ENCODE measurements at regions not wholly inside any gene's neighbourhood (a gene's known extent, or its start where the extent isn't known, plus 50 kb on each side); places are given as distances from the start of the nearest gene placed in this dataset.

DNA sequence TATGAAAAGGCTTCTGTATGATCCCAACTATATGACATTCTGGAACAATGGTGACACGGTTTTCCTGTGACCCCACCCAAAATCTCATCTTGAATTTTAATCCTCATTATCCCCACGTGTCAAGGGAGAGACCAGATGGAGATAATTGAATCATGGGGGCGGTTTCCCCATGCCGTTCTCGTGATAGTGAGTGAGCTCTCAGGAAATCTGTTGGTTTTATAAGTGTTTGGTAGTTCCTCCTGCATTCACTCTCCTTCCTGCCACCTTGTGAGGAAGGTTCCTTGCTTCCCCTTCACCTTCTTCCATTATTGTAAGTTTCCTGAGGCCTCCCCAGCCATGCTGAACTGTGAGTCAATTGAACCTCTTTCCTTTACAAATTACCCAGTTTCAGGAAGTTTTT, 53.1 kb upstream of the TSPAN18 start:
- no peak overlapping the region for H2AFZ ChIP-seq (ENCODE audit: control insufficient read depth, low read depth, low read length)
- in situ Hi-C loops (cut with MboI), result no loop called here
- no TSS peak for BruUV-seq (replicated peaks)
- no peaks in the 10 kb centered on the region for H3K9me3 ChIP-seq (replicated peaks; ENCODE audit: control insufficient read depth, insufficient read depth, low read length)
- no peak overlapping the region for H3K27ac ChIP-seq (ENCODE audit: control insufficient read depth, insufficient read depth)
- no peaks in the 10 kb centered on the region; a peak in 1 of 4 replicates for H3K27me3 ChIP-seq (replicated peaks in 1 of 2; ENCODE audit: control insufficient read depth in 2 of 2, insufficient read depth in 2 of 2, low read length in 1 of 2)
- WGBS (ENCODE audit: insufficient coverage, insufficient replicate concordance, low lambda C conversion rate, missing lambda C conversion rate), result 2% methylated on average over 5 of the region's 5 CpGs
- ChIA-PET SMC1A (ENCODE audit: uncharacterized antibody, unreplicated experiment) (no interaction called here), RAD21 (ENCODE audit: unreplicated experiment) (no interaction called here), CTCF (interaction anchor here (1.2 kb wide), 1 partner anchor 102 kb away, joined by 3 read pairs; no protein-coding TSS in a partner anchor), POLR2A (no interaction called here)
- intact Hi-C loops (cut with micrococcal nuclease; ENCODE audit: unreplicated experiment), result no loop called here
- ATAC-seq, result no peak
- H3K4me3 ChIP-seq, result no peak overlapping the region
- no peak overlapping the region for H3K4me2 ChIP-seq (ENCODE audit: control insufficient read depth, insufficient read depth)
- no peaks in the 10 kb centered on the region for H4K20me1 ChIP-seq (ENCODE audit: control insufficient read depth, insufficient read depth)
- H3K4me1 ChIP-seq (ENCODE audit: control insufficient read depth, insufficient read depth, low read length), result no peaks in the 10 kb centered on the region
- no peak overlapping the region for H3K9ac ChIP-seq (ENCODE audit: control insufficient read depth, insufficient read depth, low read length)
- H3K79me2 ChIP-seq (ENCODE audit: control insufficient read depth, insufficient read depth, low read length), result no peaks in the 10 kb centered on the region
- FAIRE-seq, result no peak
- H3K36me3 ChIP-seq (ENCODE audit: control insufficient read depth in 2 of 2, insufficient read depth in 2 of 2, low read length in 1 of 2), result no peaks in the 10 kb centered on the region
- no peak for DNase-seq (ENCODE audit: low read depth, low spot score)
- TF ChIP-seq, protein P1, sequence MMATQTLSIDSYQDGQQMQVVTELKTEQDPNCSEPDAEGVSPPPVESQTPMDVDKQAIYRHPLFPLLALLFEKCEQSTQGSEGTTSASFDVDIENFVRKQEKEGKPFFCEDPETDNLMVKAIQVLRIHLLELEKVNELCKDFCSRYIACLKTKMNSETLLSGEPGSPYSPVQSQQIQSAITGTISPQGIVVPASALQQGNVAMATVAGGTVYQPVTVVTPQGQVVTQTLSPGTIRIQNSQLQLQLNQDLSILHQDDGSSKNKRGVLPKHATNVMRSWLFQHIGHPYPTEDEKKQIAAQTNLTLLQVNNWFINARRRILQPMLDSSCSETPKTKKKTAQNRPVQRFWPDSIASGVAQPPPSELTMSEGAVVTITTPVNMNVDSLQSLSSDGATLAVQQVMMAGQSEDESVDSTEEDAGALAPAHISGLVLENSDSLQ (IDR thresholded peaks at IDR 0.05), result no peak
- TF ChIP-seq SMAD5 (IDR thresholded peaks at IDR 0.05; ENCODE audit: low read depth), result no peak
- TF ChIP-seq, protein P2, sequence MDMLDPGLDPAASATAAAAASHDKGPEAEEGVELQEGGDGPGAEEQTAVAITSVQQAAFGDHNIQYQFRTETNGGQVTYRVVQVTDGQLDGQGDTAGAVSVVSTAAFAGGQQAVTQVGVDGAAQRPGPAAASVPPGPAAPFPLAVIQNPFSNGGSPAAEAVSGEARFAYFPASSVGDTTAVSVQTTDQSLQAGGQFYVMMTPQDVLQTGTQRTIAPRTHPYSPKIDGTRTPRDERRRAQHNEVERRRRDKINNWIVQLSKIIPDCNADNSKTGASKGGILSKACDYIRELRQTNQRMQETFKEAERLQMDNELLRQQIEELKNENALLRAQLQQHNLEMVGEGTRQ (IDR thresholded peaks at IDR 0.05; ENCODE audit: borderline replicate concordance, low read depth, low read length), result no peak
- TF ChIP-seq TCF7 (IDR thresholded peaks at IDR 0.05; ENCODE audit: borderline replicate concordance), result no peak
- TF ChIP-seq EP300 (IDR thresholded peaks at IDR 0.05; ENCODE audit: borderline replicate concordance in 1 of 2, control insufficient read depth in 1 of 2, low read depth in 2 of 2, low read length in 2 of 2), result no peak
- TF ChIP-seq FOS (IDR thresholded peaks at IDR 0.05; ENCODE audit: borderline replicate concordance, extremely low read depth, insufficient read length), result no peak
- no peak for TF ChIP-seq EZH2 (IDR thresholded peaks at IDR 0.05; ENCODE audit: borderline replicate concordance, control insufficient read depth, low read depth, low read length)
- no peak for TF ChIP-seq SUPT20H (IDR thresholded peaks at IDR 0.05; ENCODE audit: borderline replicate concordance, control insufficient read depth, low read depth, low read length)
- TF ChIP-seq, protein P3, sequence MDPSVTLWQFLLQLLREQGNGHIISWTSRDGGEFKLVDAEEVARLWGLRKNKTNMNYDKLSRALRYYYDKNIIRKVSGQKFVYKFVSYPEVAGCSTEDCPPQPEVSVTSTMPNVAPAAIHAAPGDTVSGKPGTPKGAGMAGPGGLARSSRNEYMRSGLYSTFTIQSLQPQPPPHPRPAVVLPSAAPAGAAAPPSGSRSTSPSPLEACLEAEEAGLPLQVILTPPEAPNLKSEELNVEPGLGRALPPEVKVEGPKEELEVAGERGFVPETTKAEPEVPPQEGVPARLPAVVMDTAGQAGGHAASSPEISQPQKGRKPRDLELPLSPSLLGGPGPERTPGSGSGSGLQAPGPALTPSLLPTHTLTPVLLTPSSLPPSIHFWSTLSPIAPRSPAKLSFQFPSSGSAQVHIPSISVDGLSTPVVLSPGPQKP (IDR thresholded peaks at IDR 0.05; ENCODE audit: low read depth, low read length), result no peak
- TF ChIP-seq EGR1 (IDR thresholded peaks at IDR 0.05; ENCODE audit: borderline replicate concordance in 1 of 2, low read depth in 2 of 2, low read length in 2 of 2), result no peak
- no peak for TF ChIP-seq TBL1XR1 (IDR thresholded peaks at IDR 0.05; ENCODE audit: low read depth, low read length)
- TF ChIP-seq, protein P4, sequence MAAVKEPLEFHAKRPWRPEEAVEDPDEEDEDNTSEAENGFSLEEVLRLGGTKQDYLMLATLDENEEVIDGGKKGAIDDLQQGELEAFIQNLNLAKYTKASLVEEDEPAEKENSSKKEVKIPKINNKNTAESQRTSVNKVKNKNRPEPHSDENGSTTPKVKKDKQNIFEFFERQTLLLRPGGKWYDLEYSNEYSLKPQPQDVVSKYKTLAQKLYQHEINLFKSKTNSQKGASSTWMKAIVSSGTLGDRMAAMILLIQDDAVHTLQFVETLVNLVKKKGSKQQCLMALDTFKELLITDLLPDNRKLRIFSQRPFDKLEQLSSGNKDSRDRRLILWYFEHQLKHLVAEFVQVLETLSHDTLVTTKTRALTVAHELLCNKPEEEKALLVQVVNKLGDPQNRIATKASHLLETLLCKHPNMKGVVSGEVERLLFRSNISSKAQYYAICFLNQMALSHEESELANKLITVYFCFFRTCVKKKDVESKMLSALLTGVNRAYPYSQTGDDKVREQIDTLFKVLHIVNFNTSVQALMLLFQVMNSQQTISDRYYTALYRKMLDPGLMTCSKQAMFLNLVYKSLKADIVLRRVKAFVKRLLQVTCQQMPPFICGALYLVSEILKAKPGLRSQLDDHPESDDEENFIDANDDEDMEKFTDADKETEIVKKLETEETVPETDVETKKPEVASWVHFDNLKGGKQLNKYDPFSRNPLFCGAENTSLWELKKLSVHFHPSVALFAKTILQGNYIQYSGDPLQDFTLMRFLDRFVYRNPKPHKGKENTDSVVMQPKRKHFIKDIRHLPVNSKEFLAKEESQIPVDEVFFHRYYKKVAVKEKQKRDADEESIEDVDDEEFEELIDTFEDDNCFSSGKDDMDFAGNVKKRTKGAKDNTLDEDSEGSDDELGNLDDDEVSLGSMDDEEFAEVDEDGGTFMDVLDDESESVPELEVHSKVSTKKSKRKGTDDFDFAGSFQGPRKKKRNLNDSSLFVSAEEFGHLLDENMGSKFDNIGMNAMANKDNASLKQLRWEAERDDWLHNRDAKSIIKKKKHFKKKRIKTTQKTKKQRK (IDR thresholded peaks at IDR 0.05; ENCODE audit: low read depth, low read length), result no peak

Data from GM12878 (cell line).